ENCODE measurements at regions not wholly inside any gene's neighbourhood (a gene's known extent, or its start where the extent isn't known, plus 50 kb on each side); places are given as distances from the start of the nearest gene placed in this dataset.

DNA sequence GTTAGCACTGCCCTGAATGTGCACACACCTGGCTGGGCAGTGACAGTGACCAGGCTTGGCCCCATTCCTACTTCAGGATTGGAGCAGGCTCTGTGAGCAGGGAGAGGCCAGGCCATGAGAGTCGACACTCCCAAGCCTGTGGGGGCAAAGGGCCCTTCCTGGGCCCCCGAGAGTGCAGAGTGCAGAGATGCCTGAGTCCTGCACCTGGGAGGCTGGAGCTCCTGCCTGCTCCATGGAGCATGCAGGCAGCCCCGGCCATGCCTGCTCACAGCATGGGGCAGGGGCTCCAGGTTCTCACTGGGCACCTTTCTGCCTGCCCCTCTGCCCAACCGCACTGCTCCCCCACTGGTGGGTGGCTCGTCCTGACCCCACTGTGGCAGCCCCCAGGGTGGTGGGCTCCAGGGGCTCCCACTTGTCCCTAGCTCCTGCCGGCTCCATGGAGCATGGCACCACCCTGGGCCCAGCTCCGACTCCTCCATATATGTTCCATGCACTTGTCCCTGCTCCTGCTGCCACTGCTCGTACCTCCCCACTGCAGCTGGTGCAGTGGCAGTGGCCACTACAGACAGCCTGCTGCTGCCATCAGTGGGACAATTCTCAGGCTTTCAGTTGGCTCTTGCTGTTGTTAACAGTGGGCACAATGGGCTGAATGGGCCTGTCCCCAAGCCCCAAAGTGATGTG is 282.0 kb downstream of the RPRM start:
- no peak for DNase-seq
- Histone ChIP-seq H3K36me3 (no peaks in the 10 kb centered on the region), H3K27ac (no peak overlapping the region), H3K9me3 (replicated peaks) (no peaks in the 10 kb centered on the region), H3K4me3 (no peak overlapping the region), H3K4me1 (no peaks in the 10 kb centered on the region), H3K27me3 (no peaks in the 10 kb centered on the region)

DNA sequence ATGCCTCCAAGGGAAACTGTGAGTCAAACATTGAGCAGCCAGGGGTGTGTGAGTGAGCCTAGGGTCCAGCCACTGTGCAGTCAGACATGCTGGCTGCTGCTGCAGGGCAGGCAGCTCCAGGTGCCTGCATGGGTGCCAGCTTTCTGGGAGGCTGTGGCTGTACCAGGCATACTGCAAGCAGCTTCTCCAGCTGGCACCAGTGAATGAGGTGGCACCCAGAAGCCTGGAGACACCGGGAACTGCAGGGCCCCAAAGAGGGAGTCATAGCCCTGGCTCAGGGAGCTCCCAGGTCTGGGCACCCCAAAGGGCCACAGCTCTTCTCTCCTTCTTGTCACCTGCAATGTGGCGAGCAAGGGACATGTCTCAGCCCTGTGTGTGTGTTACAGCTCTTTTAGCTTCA is 283.2 kb downstream of the RPRM start:
- H3K4me3 ChIP-seq: no peak overlapping the region
- H3K9me3 ChIP-seq (replicated peaks): no peaks in the 10 kb centered on the region
- DNase-seq: no peak
- no peak overlapping the region for H3K27ac ChIP-seq
- no peaks in the 10 kb centered on the region for H3K27me3 ChIP-seq
- H3K4me1 ChIP-seq: no peaks in the 10 kb centered on the region
- no peaks in the 10 kb centered on the region for H3K36me3 ChIP-seq

DNA sequence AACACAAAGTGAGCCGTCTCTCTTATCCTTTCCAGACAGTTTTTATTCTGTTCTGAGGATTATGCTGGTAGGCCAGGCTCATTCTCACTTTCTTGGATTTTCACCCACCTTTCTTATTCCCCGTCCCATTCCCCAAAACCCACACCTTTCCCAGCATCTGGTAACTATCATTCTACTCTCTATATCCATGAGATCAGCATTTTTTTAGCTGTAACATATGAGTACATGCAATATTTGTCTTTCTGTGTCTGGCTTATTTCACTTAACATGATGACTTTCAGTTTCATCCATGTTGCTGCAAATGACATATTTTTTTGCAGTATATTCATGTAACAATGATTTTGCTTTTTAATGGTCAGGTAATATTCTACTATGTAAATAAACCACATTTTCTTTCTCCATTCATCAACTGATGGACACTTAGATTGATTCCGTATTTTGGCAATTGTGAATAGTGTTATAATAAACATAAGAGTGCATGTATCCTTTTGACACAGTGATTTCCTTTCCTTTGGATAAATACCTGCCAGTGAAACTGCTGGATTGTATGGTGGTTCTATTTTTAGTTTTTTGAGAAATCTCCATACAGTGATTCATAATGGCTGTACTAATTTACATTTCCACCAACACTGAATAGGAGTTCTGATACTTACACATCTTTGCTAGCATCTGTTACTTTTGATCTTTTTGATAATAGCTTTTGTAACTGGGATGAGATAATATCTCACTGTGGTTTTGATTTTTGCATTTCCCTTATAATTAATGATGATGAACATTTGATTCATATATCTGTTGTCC is 289.3 kb downstream of the RPRM start:
- no peak for DNase-seq
- Histone ChIP-seq H3K36me3 (no peaks in the 10 kb centered on the region), H3K4me3 (no peak overlapping the region), H3K27ac (no peak overlapping the region), H3K4me1 (no peaks in the 10 kb centered on the region), H3K27me3 (no peaks in the 10 kb centered on the region), H3K9me3 (replicated peaks) (no peaks in the 10 kb centered on the region)

DNA sequence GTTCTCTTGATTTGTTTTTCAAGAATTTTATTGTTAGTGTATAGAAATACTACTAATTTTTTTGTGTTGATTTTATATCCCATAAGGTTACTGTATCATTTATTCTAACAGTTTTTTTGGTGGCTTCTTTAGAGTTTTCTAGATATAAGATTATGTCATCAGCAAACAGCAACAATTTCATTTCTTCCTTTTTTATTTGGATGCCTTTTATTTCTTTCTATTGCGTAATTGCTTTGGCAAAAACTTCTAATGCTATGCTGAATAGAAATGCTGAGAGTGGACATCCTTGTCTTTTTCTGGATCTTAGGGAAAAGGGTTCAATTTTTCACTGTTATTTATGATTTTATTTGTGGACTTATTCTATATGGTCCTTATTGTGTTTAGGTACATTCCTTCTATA is 298.8 kb downstream of the RPRM start:
- H3K27ac ChIP-seq: no peak overlapping the region
- no peak for DNase-seq
- H3K36me3 ChIP-seq: no peaks in the 10 kb centered on the region
- no peaks in the 10 kb centered on the region for H3K4me1 ChIP-seq
- no peaks in the 10 kb centered on the region for H3K27me3 ChIP-seq
- H3K4me3 ChIP-seq: no peak overlapping the region
- H3K9me3 ChIP-seq (replicated peaks): no peaks in the 10 kb centered on the region

DNA sequence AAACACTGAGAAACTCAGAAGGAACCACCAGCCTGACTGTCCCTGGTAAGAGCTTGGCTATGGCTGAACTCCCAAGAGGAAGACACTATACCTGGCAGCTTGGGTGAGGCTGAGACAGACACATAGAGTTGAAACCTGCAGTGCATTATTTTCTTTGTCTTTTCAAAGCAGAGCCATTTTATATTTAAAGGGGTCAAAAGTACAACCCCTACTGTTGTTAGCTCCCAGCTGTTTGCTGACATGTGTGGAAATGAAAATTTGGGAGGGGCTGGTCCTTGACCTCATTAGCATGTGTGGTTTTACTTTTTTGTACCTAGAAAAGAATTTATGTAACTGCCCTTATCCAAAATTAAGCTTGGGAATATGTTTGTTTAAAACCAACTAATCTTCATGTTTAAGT is 309.0 kb downstream of the RPRM start:
- no peak overlapping the region for H3K27ac ChIP-seq
- DNase-seq: peak in 1 of 2 experiments; percentile 9

DNA sequence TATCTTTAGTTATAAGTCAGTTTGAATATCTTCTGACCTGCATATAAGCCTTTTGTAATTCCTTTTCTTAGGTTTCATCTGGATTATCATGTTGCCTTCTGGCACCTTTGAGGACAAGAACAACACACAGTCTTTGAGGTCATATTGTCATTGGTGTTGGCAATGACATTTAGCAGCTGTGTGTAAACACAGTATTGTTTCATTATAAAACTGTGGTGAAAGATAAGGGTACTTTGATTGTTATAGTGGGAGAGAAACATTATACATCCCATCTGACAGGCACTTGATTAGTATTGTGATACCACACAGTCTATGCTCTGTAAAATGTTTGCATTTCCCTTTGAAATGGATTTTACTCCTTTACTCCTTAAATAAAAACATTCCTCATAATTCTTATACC is 313.5 kb downstream of the RPRM start:
- H3K27me3 ChIP-seq: no peaks in the 10 kb centered on the region
- H3K4me1 ChIP-seq: no peaks in the 10 kb centered on the region
- no peak overlapping the region for H3K4me3 ChIP-seq
- H3K36me3 ChIP-seq: no peaks in the 10 kb centered on the region
- no peaks in the 10 kb centered on the region for H3K9me3 ChIP-seq (replicated peaks)
- DNase-seq: no peak
- no peak overlapping the region for H3K27ac ChIP-seq

More for the DNA sequence above, 309.0 kb downstream of the RPRM start:
- Histone ChIP-seq H3K4me1 (no peaks in the 10 kb centered on the region), H3K9me3 (replicated peaks) (no peaks in the 10 kb centered on the region), H3K36me3 (no peaks in the 10 kb centered on the region), H3K4me3 (no peak overlapping the region), H3K27me3 (no peaks in the 10 kb centered on the region)

DNA sequence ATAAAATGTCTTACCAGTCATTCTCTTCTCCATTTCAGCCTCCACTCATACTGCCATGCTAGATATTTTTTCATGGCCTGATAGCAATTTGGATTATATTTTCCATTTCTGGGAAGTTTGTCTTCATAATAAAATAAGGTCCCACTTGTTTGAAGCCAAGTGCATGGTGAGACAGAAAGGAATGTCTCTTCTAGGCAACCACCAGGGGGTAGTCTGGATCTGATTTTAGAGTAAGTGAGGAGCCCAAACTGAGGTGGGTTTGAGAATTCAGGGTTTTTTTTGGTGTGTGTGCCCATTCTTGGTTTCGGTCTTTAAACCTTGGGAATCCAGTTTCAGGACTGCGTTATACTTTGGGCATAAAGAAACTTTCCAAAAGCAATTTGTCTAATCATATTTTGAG is 315.5 kb downstream of the RPRM start:
- Histone ChIP-seq H3K36me3 (no peaks in the 10 kb centered on the region), H3K27me3 (no peaks in the 10 kb centered on the region), H3K9me3 (replicated peaks) (no peaks in the 10 kb centered on the region), H3K27ac (no peak overlapping the region), H3K4me3 (no peak overlapping the region), H3K4me1 (no peaks in the 10 kb centered on the region)
- peak; percentile 45 to 68 for DNase-seq

DNA sequence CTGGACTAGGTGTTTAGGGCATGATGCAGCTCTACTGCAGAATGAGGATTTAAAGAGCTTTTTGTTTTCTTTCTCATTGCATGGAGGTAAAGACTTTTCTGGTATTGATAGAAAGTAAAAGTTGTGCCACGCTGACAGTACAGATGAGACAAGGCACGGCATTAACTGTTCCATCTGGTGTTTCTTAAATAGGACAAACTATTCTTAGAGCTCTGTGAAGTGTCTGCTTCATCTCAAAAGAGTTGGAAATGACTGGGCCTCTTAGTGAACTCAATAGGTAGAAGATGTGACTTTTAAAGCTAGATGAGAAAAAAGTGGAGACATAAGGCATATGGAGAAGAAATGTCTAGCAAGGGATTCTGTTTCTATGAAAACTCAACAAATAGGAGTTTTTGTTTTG is 321.8 kb downstream of the RPRM start:
- Histone ChIP-seq H3K4me1 (no peaks in the 10 kb centered on the region), H3K27me3 (no peaks in the 10 kb centered on the region), H3K4me3 (no peak overlapping the region), H3K9me3 (replicated peaks) (no peaks in the 10 kb centered on the region), H3K27ac (no peak overlapping the region), H3K36me3 (no peaks in the 10 kb centered on the region)
- DNase-seq: no peak

DNA sequence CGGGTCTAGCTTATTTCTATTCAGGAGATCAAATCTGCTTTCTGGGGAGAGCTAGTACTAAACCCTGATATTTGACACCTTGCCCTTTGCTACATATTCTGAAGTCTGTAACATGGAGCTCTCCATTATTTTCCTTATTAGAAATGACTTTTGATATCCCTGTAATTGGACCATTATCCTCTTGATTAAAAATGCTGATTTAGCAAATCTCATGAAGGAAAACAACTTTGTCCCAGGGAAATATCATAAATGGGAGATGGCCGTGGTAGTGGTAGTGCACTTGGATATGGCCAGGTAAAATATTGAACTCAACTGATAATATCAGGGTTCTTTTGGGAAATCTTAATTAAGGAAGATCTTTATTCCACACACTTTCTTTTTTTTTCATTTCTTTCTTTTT is 326.5 kb downstream of the RPRM start:
- Histone ChIP-seq H3K9me3 (replicated peaks) (no peaks in the 10 kb centered on the region), H3K27me3 (no peaks in the 10 kb centered on the region), H3K36me3 (no peaks in the 10 kb centered on the region), H3K27ac (no peak overlapping the region), H3K4me3 (no peak overlapping the region), H3K4me1 (no peaks in the 10 kb centered on the region)
- DNase-seq: no peak

DNA sequence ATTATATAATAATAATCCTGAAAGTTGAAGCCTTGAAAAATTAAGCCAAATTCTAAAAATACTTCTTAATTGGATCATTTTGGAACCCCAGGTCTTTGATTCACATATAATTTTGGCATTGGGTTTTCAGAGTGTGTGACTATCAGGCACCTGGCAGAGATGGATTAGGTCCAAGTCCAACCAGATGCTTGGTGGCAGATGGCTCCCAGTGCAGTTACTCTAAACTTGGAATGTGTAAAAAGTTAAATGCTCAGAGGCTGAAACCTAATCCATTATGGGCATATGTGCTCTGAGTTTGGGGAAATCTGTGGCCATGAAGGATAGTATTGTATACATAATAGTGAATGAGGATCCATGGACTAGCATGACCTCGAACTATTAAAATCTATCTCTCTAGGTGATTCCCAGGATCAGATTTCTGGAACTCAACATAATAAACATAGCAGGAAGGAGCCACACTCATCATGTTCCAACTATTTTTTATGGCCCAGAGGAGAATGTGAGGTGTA is 333.0 kb downstream of the RPRM start:
- no peaks in the 10 kb centered on the region for H3K27me3 ChIP-seq
- no peaks in the 10 kb centered on the region for H3K9me3 ChIP-seq (replicated peaks)
- H3K27ac ChIP-seq: no peak overlapping the region
- H3K36me3 ChIP-seq: no peaks in the 10 kb centered on the region
- peak; percentile 16 to 51 for DNase-seq
- peaks cover 3% of the 10 kb centered on the region; the same call in 1 of the 2 replicates for H3K4me1 ChIP-seq
- no peak overlapping the region for H3K4me3 ChIP-seq

DNA sequence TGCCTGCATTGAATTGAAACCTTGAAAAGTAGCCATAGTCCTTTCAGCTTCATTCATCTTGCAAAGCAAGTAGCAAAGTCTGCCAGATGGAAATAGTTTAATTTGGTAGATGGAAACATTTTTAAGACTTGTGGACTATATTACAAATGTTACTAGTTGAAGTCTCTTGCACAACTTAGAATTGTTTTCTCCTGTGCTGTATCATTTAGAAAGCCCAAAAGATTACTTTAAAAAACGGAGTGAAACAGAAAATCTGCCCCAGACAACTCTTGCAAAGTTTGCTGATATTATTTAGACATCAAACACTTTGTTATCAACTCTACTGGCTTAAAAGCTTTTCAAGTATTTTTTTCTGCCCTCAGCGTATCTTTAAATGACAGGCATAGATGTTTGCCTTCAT is 335.0 kb downstream of the RPRM start:
- Histone ChIP-seq H3K36me3 (no peaks in the 10 kb centered on the region), H3K27me3 (no peaks in the 10 kb centered on the region), H3K27ac (no peak overlapping the region), H3K4me3 (no peak overlapping the region), H3K4me1 (peaks cover 3% of the 10 kb centered on the region; the same call in 1 of the 2 replicates), H3K9me3 (replicated peaks) (no peaks in the 10 kb centered on the region)
- no peak for DNase-seq

DNA sequence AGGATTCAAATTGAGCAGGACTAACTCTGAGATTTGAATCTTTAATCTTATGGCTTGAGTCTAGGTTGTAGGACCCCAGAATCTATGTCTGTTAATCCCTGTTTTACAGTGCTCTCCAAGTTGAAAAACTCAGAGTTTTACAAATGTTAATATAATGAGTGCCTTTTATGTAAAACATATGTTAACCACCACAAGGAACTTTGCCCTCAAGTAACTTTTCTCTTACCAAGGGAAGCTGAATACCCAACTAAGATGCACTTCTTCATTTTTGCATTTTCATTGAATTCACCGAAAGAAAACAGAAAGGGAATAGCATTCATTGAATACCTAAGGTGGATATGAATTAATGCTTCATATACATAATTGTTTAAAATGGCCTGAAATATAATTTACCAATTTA is 338.1 kb downstream of the RPRM start:
- no peak for DNase-seq
- H3K27me3 ChIP-seq: no peaks in the 10 kb centered on the region

DNA sequence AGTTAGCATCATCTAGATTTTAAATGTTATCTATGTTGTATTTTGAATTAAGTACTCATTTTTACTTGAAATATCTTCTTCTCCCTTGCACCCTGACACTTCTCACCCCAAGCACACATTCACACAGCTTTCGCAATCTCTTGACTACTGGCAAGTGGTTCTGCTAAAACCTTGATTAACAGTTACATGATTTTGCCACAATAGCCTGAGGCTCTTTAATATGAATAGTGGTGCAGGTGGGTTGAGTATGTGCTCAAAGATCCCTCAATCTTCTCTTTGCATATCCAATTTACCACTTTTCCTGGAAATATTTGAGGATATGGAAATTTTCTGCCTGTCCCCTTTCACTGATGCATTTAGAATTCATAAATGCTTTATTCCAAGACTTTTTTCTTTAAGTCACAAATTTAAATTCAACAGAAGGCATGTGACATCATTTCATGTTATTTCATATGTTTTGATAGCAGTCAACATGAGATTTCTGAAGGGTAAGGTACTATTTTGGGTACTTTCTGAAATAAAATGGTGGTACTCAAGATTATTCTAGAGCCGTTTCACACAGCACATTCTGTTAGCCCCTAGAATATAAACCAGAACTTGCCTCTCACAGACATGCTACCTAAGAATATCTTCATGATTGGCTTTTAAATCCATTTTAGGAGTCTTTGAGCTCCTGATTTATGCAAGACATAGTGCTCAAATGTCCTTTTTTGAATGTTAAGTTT is 339.7 kb downstream of the RPRM start:
- Histone ChIP-seq H3K9me3 (replicated peaks) (no peaks in the 10 kb centered on the region), H3K4me3 (no peak overlapping the region), H3K27ac (no peak overlapping the region), H3K4me1 (no peaks in the 10 kb centered on the region), H3K36me3 (no peaks in the 10 kb centered on the region), H3K27me3 (no peaks in the 10 kb centered on the region; the same call in 1 of the 2 replicates)
- no peak for DNase-seq

More for the DNA sequence above, 338.1 kb downstream of the RPRM start:
- H3K4me3 ChIP-seq: no peak overlapping the region
- H3K36me3 ChIP-seq: no peaks in the 10 kb centered on the region
- H3K4me1 ChIP-seq: no peaks in the 10 kb centered on the region
- no peak overlapping the region for H3K27ac ChIP-seq
- H3K9me3 ChIP-seq (replicated peaks): no peaks in the 10 kb centered on the region

DNA sequence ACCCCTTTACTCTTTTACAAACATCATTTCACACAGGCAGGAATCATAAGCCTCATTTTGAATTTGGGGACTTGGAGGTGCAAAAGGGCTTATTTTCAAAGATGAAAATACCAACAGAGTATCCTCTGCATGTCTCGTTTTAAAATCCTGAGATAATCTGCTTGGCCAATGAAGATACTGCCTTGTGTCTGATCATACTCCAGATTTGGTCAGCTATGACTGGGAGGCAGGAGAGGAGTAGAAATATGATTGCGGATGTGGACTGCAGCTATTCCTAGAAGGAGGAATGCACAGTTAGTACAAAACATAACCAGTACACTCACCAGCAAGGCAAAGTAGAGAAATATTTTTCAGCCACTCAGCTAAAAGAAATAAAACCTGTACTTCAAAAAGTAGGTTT is 342.3 kb downstream of the RPRM start:
- H3K4me1 ChIP-seq: no peaks in the 10 kb centered on the region
- H3K27me3 ChIP-seq: no peaks in the 10 kb centered on the region; the same call in 1 of the 2 replicates
- no peaks in the 10 kb centered on the region for H3K36me3 ChIP-seq
- no peak for DNase-seq
- H3K27ac ChIP-seq: no peak overlapping the region
- H3K4me3 ChIP-seq: no peak overlapping the region
- no peaks in the 10 kb centered on the region for H3K9me3 ChIP-seq (replicated peaks)

DNA sequence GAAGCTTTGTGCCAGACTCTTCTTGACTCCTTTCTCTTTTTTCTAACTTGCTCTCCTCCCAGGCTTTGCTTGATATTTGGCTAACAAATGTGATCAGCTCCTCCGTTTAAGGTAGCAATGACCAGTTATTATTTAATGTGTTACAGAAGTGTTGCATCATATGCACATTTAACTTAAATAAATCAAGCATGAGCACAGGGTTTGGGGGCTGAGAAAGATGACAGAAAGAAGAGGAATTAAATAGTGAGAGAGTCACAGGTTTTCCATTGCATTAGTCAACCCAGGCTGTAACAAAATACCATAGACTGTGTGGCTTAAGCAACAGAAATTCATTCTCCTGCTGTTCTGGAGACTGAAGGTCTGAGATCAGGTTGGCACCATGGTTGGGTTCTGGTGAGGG is 343.8 kb downstream of the RPRM start:
- H3K9me3 ChIP-seq (replicated peaks): no peaks in the 10 kb centered on the region
- H3K36me3 ChIP-seq: no peaks in the 10 kb centered on the region
- no peak overlapping the region for H3K4me3 ChIP-seq
- H3K27ac ChIP-seq: no peak overlapping the region
- no peaks in the 10 kb centered on the region; the same call in 1 of the 2 replicates for H3K27me3 ChIP-seq
- no peak for DNase-seq
- H3K4me1 ChIP-seq: no peaks in the 10 kb centered on the region

Data from SJCRH30 (cell line).